ENCODE measurements at regions not wholly inside any gene's neighbourhood (a gene's known extent, or its start where the extent isn't known, plus 50 kb on each side); places are given as distances from the start of the nearest gene placed in this dataset.

DNA sequence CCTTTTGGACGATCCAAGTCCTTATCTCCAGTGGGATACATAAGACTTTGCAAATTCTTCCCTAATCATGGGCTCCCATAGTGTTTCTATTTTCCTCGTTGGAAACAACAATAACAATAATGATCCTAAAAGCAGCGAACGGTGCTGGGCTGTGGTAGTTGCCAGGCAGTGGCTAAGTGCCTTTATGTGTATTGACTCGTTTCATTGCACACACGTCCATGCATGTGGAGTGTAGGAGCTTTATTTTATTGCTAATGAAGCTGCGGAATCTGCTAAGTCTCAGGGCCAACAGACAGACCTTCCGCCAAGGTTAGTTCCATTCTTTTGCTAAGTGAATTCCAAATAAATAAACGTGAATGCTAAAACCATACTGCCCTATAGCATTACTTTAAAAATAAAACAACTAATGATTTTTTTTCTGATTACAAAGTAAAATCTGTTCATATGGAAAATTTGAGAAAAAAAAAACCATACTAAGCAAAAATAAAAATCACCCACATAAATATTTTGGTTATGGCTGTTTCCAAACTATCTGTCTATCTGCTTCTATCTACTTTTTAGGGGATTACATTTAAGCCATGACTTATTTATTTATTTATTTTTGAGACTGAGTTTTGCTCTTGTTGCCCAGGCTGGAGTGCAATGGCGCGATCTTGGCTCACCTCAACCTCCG is 297.9 kb downstream of the BMP7 start:
- H3K9me3 ChIP-seq = no peaks in the 10 kb centered on the region
- DNase-seq (ENCODE audit: low spot score in 2 of 2) = no peak
- no peak overlapping the region for H3K4me3 ChIP-seq
- H3K36me3 ChIP-seq = no peaks in the 10 kb centered on the region
- H3K4me1 ChIP-seq = peaks cover 6% of the 10 kb centered on the region
- WGBS = 57% methylated on average over 12 of the region's 12 CpGs
- TF ChIP-seq POLR2A (IDR thresholded peaks at IDR 0.05) (no peak), EP300 (IDR thresholded peaks at IDR 0.05) (no peak), POLR2AphosphoS5 (IDR thresholded peaks at IDR 0.05) (no peak)
- TF ChIP-seq, protein P1, sequence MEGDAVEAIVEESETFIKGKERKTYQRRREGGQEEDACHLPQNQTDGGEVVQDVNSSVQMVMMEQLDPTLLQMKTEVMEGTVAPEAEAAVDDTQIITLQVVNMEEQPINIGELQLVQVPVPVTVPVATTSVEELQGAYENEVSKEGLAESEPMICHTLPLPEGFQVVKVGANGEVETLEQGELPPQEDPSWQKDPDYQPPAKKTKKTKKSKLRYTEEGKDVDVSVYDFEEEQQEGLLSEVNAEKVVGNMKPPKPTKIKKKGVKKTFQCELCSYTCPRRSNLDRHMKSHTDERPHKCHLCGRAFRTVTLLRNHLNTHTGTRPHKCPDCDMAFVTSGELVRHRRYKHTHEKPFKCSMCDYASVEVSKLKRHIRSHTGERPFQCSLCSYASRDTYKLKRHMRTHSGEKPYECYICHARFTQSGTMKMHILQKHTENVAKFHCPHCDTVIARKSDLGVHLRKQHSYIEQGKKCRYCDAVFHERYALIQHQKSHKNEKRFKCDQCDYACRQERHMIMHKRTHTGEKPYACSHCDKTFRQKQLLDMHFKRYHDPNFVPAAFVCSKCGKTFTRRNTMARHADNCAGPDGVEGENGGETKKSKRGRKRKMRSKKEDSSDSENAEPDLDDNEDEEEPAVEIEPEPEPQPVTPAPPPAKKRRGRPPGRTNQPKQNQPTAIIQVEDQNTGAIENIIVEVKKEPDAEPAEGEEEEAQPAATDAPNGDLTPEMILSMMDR (IDR thresholded peaks at IDR 0.05) = no peak
- H3K27ac ChIP-seq = no peak overlapping the region
- peaks cover 7% of the 10 kb centered on the region for H3K27me3 ChIP-seq

DNA sequence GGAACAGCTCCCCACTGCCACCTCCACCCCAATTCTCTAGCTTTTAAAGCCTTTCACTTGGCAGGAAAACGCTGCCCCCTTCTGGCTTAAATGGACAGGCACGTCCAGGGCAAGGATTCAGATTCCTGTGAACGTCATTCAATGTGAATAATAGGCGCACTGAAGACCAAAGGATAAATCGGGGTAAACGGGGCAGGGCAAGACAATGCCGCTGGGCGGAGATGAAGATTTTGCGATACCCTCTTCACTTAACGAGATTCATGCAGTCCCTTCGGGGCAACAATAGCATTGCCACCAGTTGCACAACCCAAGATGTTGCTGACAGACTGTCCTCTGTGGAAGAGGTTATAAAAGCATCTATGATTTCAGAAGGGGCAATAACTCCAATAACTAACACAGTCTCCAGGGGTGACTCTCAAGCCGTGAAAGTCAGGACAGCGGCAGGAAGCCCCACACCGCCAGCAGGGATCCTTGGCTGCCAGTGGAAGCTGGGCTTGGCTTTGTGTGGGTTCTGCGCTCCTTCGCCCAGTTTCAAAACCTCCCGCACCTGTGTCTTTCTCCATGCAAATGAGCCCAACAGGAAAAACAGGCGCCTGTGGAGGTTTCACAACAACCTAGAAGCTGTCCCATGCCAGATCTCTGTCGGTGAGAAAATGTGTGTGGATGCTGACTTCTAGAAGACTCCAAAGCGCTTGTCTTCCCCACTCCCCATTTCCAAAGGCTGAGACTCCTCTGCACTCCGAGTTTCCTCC is 291.8 kb downstream of the BMP7 start:
- peak overlapping the region; percentile 39 for H3K27ac ChIP-seq
- no peak for DNase-seq (ENCODE audit: low spot score in 2 of 2)
- 13% methylated on average over 18 of the region's 21 CpGs for WGBS
- H3K27me3 ChIP-seq = peaks cover 43% of the 10 kb centered on the region
- H3K36me3 ChIP-seq = no peaks in the 10 kb centered on the region
- H3K9me3 ChIP-seq = no peaks in the 10 kb centered on the region
- H3K4me1 ChIP-seq = peaks cover 20% of the 10 kb centered on the region
- H3K4me3 ChIP-seq = no peak overlapping the region
- TF ChIP-seq POLR2AphosphoS5 (IDR thresholded peaks at IDR 0.05) = peak in 1 of 3 donors; percentile 8
- no peak for TF ChIP-seq EP300 (IDR thresholded peaks at IDR 0.05)
- TF ChIP-seq, protein P1 (IDR thresholded peaks at IDR 0.05) = peak; percentile 42 to 61

DNA sequence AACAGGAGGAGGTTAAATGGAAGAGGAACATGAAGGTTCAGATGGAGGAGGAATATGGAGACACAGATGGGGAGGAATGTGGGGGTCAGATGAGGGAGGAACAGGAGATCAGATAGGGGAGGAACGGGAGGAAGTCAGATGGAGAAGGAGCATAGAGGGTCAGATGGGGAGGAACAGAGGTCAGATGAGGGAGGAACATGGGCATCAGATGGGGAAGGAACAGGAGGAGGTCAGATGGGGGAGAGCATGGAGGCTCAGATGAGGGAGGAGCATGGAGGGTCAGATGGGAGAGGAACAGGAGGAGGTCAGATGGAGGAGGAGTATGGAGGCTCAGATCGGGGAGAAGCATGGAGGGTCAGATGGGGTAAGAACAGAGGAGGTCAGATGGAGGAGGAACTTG is 290.6 kb downstream of the BMP7 start:
- H3K36me3 ChIP-seq = no peaks in the 10 kb centered on the region
- H3K4me3 ChIP-seq = no peak overlapping the region
- H3K27me3 ChIP-seq = peaks cover 43% of the 10 kb centered on the region
- TF ChIP-seq, protein P1 (IDR thresholded peaks at IDR 0.05) = no peak
- TF ChIP-seq POLR2AphosphoS5 (IDR thresholded peaks at IDR 0.05) (no peak), EP300 (IDR thresholded peaks at IDR 0.05) (no peak), POLR2A (IDR thresholded peaks at IDR 0.05) (no peak)
- no peaks in the 10 kb centered on the region for H3K9me3 ChIP-seq
- no peak for DNase-seq (ENCODE audit: low spot score in 2 of 2)
- H3K27ac ChIP-seq = no peak overlapping the region
- peaks cover 20% of the 10 kb centered on the region for H3K4me1 ChIP-seq
- WGBS = 95% methylated on average over 2 of the region's 2 CpGs

DNA sequence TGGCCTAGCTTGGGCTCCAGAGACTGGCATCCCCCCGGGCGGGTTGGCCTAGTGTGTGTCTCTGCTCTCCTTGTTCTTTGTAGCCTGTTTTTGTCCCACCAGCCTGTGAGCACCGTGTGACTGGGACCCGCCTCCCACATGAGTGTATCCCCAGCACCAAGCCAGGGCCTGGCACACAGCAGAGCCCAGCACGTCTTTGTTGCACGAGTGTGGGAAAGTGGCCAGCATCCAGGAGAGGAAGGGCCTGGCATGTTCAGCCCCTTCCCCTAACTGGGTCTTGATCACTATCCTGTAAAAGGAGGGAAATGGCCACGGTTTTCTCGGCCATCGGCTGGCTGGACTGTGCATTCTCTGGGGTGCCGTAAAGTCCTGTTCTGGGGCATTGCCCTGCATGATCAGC is 290.1 kb downstream of the BMP7 start:
- Histone ChIP-seq H3K4me3 (no peak overlapping the region), H3K27ac (no peak overlapping the region), H3K9me3 (no peaks in the 10 kb centered on the region), H3K36me3 (no peaks in the 10 kb centered on the region), H3K27me3 (peaks cover 43% of the 10 kb centered on the region), H3K4me1 (peaks cover 20% of the 10 kb centered on the region)
- WGBS = 87% methylated on average over 3 of the region's 10 CpGs
- DNase-seq (ENCODE audit: low spot score in 2 of 2) = no peak
- no peak for TF ChIP-seq POLR2AphosphoS5 (IDR thresholded peaks at IDR 0.05)
- no peak for TF ChIP-seq POLR2A (IDR thresholded peaks at IDR 0.05)
- TF ChIP-seq, protein P1 (IDR thresholded peaks at IDR 0.05) = no peak
- TF ChIP-seq EP300 (IDR thresholded peaks at IDR 0.05) = no peak

DNA sequence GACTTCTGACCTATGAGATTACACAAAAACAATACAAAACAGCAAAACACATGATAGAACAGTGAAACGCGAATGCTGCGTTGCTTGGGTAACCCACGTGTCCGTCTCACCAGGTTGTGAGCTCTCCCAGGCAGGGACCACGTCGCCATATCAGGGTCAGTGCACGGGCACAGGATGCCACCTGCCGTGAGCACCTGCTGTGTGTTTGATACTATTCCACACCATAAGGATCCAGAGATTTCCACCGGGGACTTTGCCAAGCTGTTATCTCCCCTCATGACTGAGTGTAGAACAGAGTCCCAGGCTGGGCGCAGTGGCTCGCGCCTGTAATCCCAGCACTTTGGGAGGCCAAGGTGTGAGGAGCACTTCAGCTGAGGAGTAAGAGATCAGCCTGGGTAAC is 288.0 kb downstream of the BMP7 start:
- TF ChIP-seq, protein P1 (IDR thresholded peaks at IDR 0.05) = no peak
- TF ChIP-seq POLR2AphosphoS5 (IDR thresholded peaks at IDR 0.05) (no peak), EP300 (IDR thresholded peaks at IDR 0.05) (no peak), POLR2A (IDR thresholded peaks at IDR 0.05) (no peak)
- 88% methylated on average over 10 of the region's 13 CpGs for WGBS
- peaks cover 20% of the 10 kb centered on the region for H3K4me1 ChIP-seq

More for the DNA sequence above, 288.0 kb downstream of the BMP7 start:
- Histone ChIP-seq H3K36me3 (no peaks in the 10 kb centered on the region), H3K27ac (no peak overlapping the region), H3K27me3 (peaks cover 37% of the 10 kb centered on the region), H3K4me3 (no peak overlapping the region), H3K9me3 (peaks cover under 1% of the 10 kb centered on the region)
- DNase-seq (ENCODE audit: low spot score in 2 of 2) = no peak

Measured in suprapubic skin (tissue), 4 donors.